BE2C (cell line): ENCODE measurements at regions not wholly inside any gene's neighbourhood (a gene's known extent, or its start where the extent isn't known, plus 50 kb on each side); places are given as distances from the start of the nearest gene placed in this dataset.
"Not testable (repeated sequence)": the region's sequence is repeated elsewhere in the genome, so short reads cannot be mapped to it uniquely, and the experiment has no call there.

Source experiments
- DNase-seq: peaks from one replicate; pipeline ENCODE4 v3.0.0-alpha.2; 2020
- H3K27me3 ChIP-seq: fragments of 250-450 bp; sonication (Bioruptor Pico); 2 replicates; pipeline ENCODE4 v1.5.1; 2020; ENCODE audit warnings: mild to moderate bottlenecking
- H3K36me3 ChIP-seq: fragments of 250-450 bp; sonication (Bioruptor Pico); 2 replicates; pipeline ENCODE4 v1.5.1; 2020; ENCODE audit warnings: mild to moderate bottlenecking
- H3K4me1 ChIP-seq: fragments of 250-450 bp; sonication (Bioruptor Pico); 2 replicates; pipeline ENCODE4 v1.5.1; 2020
- H3K4me3 ChIP-seq: 2 replicates; pipeline ENCODE4 v1.5.1; 2011; ENCODE audit warnings: low read depth, low read length
- H3K9me3 ChIP-seq: fragments of 250-450 bp; sonication (Bioruptor Pico); 2 replicates; pipeline ENCODE4 v1.5.1; 2020
- TF ChIP-seq, protein P1 (sequence below): IDR thresholded peaks from 2 replicates; pipeline ENCODE4 v1.5.1; 2012; ENCODE audit warnings: mild to moderate bottlenecking, low read depth, low read length

DNA sequence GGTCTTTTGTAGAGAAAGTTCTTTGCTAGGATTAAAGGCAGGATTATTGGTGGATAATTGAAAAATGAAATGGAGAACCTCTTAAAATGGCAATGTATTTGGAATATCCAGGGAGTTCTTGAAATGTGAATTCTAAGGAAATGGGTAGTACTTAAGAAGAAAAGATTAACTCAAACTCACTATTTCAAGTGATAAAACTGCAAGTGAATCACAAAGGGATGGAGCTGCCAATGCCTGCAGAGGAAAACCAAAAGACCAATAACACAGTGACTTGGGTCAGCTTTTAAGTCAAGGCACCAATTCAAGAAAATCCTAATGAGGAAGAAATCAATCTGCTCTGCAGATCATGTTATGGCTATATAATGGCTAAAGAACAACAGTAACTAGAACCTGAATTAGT lies 67.6 kb upstream of the ETAA1 start:
- no peaks in the 10 kb centered on the region; the same call in 1 of the 2 replicates for H3K4me1 ChIP-seq
- H3K36me3 ChIP-seq = no peaks in the 10 kb centered on the region
- no peaks in the 10 kb centered on the region for H3K27me3 ChIP-seq
- TF ChIP-seq, protein P1, sequence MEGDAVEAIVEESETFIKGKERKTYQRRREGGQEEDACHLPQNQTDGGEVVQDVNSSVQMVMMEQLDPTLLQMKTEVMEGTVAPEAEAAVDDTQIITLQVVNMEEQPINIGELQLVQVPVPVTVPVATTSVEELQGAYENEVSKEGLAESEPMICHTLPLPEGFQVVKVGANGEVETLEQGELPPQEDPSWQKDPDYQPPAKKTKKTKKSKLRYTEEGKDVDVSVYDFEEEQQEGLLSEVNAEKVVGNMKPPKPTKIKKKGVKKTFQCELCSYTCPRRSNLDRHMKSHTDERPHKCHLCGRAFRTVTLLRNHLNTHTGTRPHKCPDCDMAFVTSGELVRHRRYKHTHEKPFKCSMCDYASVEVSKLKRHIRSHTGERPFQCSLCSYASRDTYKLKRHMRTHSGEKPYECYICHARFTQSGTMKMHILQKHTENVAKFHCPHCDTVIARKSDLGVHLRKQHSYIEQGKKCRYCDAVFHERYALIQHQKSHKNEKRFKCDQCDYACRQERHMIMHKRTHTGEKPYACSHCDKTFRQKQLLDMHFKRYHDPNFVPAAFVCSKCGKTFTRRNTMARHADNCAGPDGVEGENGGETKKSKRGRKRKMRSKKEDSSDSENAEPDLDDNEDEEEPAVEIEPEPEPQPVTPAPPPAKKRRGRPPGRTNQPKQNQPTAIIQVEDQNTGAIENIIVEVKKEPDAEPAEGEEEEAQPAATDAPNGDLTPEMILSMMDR = no peak
- no peak for DNase-seq
- H3K4me3 ChIP-seq = no peak overlapping the region
- no peaks in the 10 kb centered on the region for H3K9me3 ChIP-seq

DNA sequence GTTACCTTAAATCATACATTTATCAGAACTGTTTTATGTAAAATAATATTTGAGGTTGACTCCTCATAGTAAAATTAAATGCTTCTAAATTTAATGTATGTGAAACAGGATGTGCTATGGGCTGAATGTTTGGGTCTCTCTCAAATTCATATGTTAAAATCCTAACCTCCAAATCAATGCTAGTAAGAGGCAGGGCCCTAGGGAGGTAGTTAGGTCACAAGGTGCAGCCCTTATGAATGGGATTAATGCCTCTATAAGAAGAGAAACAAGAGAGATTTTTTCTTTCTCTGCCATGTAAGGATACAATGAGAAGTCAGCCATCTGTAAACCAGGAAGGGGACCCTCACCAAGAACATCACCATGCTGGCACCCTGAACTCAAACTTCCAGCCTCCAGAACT lies 67.2 kb upstream of the ETAA1 start:
- TF ChIP-seq, protein P1 = no peak
- no peaks in the 10 kb centered on the region; the same call in 1 of the 2 replicates for H3K4me1 ChIP-seq
- DNase-seq = no peak
- H3K36me3 ChIP-seq = no peaks in the 10 kb centered on the region
- H3K9me3 ChIP-seq = no peaks in the 10 kb centered on the region
- no peaks in the 10 kb centered on the region for H3K27me3 ChIP-seq
- no peak overlapping the region for H3K4me3 ChIP-seq

DNA sequence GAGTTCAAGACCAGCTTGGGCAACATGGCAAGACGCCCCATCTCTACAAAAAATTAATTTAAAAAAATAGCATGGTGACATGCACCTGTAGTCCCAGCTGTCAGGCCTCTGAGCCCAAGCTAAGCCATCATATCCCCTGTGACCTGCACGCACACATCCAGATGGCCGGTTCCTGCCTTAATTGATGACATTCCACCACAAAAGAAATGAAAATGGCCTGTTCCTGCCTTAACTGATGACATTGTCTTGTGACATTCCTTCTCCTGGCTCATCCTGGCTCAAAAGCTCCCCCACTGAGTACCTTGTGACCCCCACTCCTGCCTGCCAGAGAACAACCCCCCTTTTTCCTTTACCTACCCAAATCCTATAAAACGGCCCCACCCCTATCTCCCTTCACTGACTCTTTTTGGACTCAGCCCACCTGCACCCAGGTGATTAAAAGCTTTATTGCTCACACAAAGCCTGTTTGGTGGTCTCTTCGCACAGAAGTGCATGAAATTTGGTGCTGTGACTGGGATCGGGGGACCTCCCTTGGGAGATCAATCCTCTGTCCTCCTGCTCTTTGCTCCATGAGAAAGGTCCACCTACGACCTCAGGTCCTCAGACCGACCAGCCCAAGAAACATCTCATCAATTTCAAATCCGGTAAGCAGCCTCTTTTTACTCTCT lies 65.6 kb upstream of the ETAA1 start:
- H3K4me3 ChIP-seq, DNase-seq, H3K27me3 ChIP-seq: not testable (repeated sequence)

DNA sequence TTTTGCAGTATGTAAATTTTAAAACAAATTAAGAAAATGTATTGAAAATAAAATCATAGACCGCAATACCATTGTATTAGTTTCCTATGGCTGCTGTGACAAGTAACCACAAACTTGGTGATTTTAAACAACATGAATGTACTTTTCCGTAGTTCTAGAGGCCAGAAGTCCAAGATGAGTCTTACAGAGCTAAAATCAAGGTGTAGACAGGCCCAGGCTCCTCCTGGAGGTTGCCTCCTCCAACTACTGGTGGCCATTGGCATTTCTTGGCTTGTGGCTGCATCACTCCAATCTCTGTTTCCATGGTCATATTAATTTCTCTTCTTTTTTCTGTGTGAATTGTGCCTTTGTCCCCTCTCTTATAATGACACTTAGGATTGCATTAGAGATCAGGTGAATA lies 59.2 kb upstream of the ETAA1 start:
- H3K27me3 ChIP-seq = no peaks in the 10 kb centered on the region
- H3K9me3 ChIP-seq = no peaks in the 10 kb centered on the region
- no peaks in the 10 kb centered on the region for H3K4me1 ChIP-seq
- no peak overlapping the region for H3K4me3 ChIP-seq
- TF ChIP-seq, protein P1 = no peak
- DNase-seq = no peak
- H3K36me3 ChIP-seq = no peaks in the 10 kb centered on the region

More for the DNA sequence above, 65.6 kb upstream of the ETAA1 start:
- not testable (repeated sequence) for H3K9me3 ChIP-seq, H3K4me1 ChIP-seq, H3K36me3 ChIP-seq

DNA sequence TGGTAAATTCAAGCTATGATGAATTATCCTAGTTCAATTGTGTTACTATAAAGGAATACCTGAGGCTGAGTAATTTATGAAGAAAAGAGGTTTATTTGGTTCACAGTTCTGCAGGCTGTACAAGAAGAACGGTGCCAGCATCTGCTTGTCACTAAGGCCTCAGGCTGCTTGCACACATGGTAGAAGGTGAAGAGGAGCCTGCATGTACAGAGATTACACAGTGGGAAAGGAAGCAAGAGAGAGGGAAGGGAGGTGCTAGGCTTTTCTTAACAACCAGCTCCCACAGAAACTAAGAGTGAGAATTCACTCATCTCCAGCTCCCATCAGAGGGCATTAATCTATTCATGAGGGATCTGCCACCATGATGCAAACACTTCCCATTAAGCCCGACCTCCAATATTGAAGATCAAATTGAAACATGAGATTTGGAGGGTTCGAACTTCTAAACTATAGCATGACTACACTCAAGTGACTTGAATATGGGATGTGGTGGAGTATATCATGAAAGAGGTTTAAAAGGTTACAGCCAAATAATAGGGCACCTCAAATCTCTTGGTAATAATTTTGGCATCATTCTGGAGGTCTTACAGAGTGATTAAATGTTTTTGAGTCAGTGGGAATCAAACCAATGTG lies 58.4 kb upstream of the ETAA1 start:
- TF ChIP-seq, protein P1 = no peak
- DNase-seq = no peak
- Histone ChIP-seq H3K4me1 (no peaks in the 10 kb centered on the region), H3K27me3 (no peaks in the 10 kb centered on the region), H3K9me3 (no peaks in the 10 kb centered on the region), H3K36me3 (no peaks in the 10 kb centered on the region), H3K4me3 (no peak overlapping the region)

DNA sequence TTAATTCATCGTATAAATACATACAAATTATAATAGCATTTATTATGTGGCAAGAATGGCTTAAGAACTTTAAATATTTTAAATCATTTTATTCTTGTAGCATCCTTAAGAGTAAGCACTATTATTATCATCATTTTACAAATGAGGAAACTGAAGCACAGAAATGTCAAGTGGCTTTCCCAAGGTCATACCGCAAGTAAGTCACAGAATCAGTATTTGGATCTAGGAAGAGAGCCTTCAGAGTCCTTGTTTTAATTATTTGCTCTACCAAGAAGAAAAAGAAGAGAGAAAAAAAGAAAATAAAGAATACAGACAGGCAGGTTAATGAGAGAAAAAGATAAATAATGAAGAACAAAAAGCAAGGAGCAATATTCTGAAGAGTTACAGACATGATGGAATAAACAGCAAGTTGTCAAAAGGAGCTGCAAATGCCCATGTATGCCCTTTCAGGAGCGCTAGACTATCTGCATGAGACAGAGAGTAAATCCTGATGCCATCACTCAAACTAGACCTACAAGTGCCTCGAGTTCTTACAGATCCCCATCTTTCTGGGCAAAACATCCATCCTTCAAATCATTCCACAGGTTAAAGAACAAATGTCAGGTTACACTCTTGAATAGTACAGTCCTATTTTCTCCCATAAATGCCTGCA lies 57.8 kb upstream of the ETAA1 start:
- Histone ChIP-seq H3K9me3 (no peaks in the 10 kb centered on the region), H3K4me1 (no peaks in the 10 kb centered on the region), H3K36me3 (no peaks in the 10 kb centered on the region), H3K4me3 (no peak overlapping the region), H3K27me3 (no peaks in the 10 kb centered on the region)
- DNase-seq = no peak
- TF ChIP-seq, protein P1 = no peak
